ENCODE measurements at regions not wholly inside any gene's neighbourhood (a gene's known extent, or its start where the extent isn't known, plus 50 kb on each side); places are given as distances from the start of the nearest gene placed in this dataset.

- Mint-ChIP-seq H3K27ac (no peak overlapping the region), H3K36me3 (no peaks in the 10 kb centered on the region), H3K4me3 (no peak overlapping the region), H3K9me3 (no peaks in the 10 kb centered on the region), H3K27me3 (peaks cover 5% of the 10 kb centered on the region), H3K4me1 (no peaks in the 10 kb centered on the region)
These were observed 721.2 kb downstream of the ETS1 start for GRCh38 chr11:127866109-127866508.

GRCh38 chr11:127864861-127865260 lies 722.5 kb downstream of the ETS1 start:
- Mint-ChIP-seq H3K27ac (no peak overlapping the region), H3K27me3 (peaks cover 6% of the 10 kb centered on the region), H3K4me3 (no peak overlapping the region), H3K9me3 (no peaks in the 10 kb centered on the region), H3K4me1 (no peaks in the 10 kb centered on the region), H3K36me3 (no peaks in the 10 kb centered on the region)

GRCh38 chr11:127862406-127862805 lies 725.0 kb downstream of the ETS1 start:
- Mint-ChIP-seq H3K9me3 (no peaks in the 10 kb centered on the region), H3K4me1 (no peaks in the 10 kb centered on the region), H3K36me3 (no peaks in the 10 kb centered on the region), H3K27me3 (peaks cover 6% of the 10 kb centered on the region), H3K4me3 (no peak overlapping the region), H3K27ac (no peak overlapping the region)

GRCh38 chr11:127859941-127860354 lies 727.4 kb downstream of the ETS1 start:
- Mint-ChIP-seq H3K9me3 (no peaks in the 10 kb centered on the region), H3K36me3 (no peaks in the 10 kb centered on the region), H3K27me3 (peaks cover 6% of the 10 kb centered on the region), H3K4me1 (no peaks in the 10 kb centered on the region), H3K27ac (no peak overlapping the region), H3K4me3 (no peak overlapping the region)

GRCh38 chr11:127844876-127845275 lies 742.5 kb downstream of the ETS1 start:
- Mint-ChIP-seq H3K36me3 (no peaks in the 10 kb centered on the region), H3K9me3 (no peaks in the 10 kb centered on the region), H3K27ac (no peak overlapping the region), H3K27me3 (peaks cover 13% of the 10 kb centered on the region), H3K4me3 (no peak overlapping the region), H3K4me1 (no peaks in the 10 kb centered on the region)

GRCh38 chr11:127843483-127844396 lies 743.6 kb downstream of the ETS1 start:
- Mint-ChIP-seq H3K4me3 (no peak overlapping the region), H3K36me3 (no peaks in the 10 kb centered on the region), H3K9me3 (no peaks in the 10 kb centered on the region), H3K4me1 (no peaks in the 10 kb centered on the region), H3K27ac (no peak overlapping the region), H3K27me3 (peaks cover 13% of the 10 kb centered on the region)

GRCh38 chr11:127825183-127825582 lies 762.2 kb downstream of the ETS1 start:
- H3K27me3 Mint-ChIP-seq: peaks cover 27% of the 10 kb centered on the region
- no peaks in the 10 kb centered on the region for H3K36me3 Mint-ChIP-seq
- H3K9me3 Mint-ChIP-seq: no peaks in the 10 kb centered on the region
- no peak overlapping the region for H3K4me3 Mint-ChIP-seq
- no peaks in the 10 kb centered on the region for H3K4me1 Mint-ChIP-seq
- no peak overlapping the region for H3K27ac Mint-ChIP-seq

- peaks cover 11% of the 10 kb centered on the region for H3K27me3 Mint-ChIP-seq
- H3K9me3 Mint-ChIP-seq: no peaks in the 10 kb centered on the region
- no peaks in the 10 kb centered on the region for H3K36me3 Mint-ChIP-seq
- H3K4me3 Mint-ChIP-seq: no peak overlapping the region
- no peak overlapping the region for H3K27ac Mint-ChIP-seq
- H3K4me1 Mint-ChIP-seq: no peaks in the 10 kb centered on the region
These were observed 768.7 kb downstream of the ETS1 start for GRCh38 chr11:127818625-127819024.

- H3K36me3 Mint-ChIP-seq: no peaks in the 10 kb centered on the region
- no peak overlapping the region for H3K4me3 Mint-ChIP-seq
- peaks cover 10% of the 10 kb centered on the region for H3K27me3 Mint-ChIP-seq
- H3K27ac Mint-ChIP-seq: no peak overlapping the region
- no peaks in the 10 kb centered on the region for H3K4me1 Mint-ChIP-seq
- no peaks in the 10 kb centered on the region for H3K9me3 Mint-ChIP-seq
These were observed 770.4 kb downstream of the ETS1 start for GRCh38 chr11:127816962-127817361.

GRCh38 chr11:127815331-127815730 lies 772.0 kb downstream of the ETS1 start:
- no peak overlapping the region for H3K27ac Mint-ChIP-seq
- no peaks in the 10 kb centered on the region for H3K4me1 Mint-ChIP-seq
- no peak overlapping the region for H3K4me3 Mint-ChIP-seq
- H3K27me3 Mint-ChIP-seq: peaks cover 13% of the 10 kb centered on the region
- no peaks in the 10 kb centered on the region for H3K36me3 Mint-ChIP-seq
- H3K9me3 Mint-ChIP-seq: no peaks in the 10 kb centered on the region

GRCh38 chr11:127806501-127806900 lies 780.9 kb downstream of the ETS1 start:
- no peaks in the 10 kb centered on the region for H3K4me1 Mint-ChIP-seq
- no peaks in the 10 kb centered on the region for H3K9me3 Mint-ChIP-seq
- H3K27me3 Mint-ChIP-seq: peaks cover 16% of the 10 kb centered on the region
- H3K4me3 Mint-ChIP-seq: no peak overlapping the region
- no peaks in the 10 kb centered on the region for H3K36me3 Mint-ChIP-seq
- no peak overlapping the region for H3K27ac Mint-ChIP-seq

- H3K36me3 Mint-ChIP-seq: no peaks in the 10 kb centered on the region
- no peaks in the 10 kb centered on the region for H3K4me1 Mint-ChIP-seq
- H3K4me3 Mint-ChIP-seq: no peak overlapping the region
- H3K27me3 Mint-ChIP-seq: peaks cover 15% of the 10 kb centered on the region
- H3K27ac Mint-ChIP-seq: no peak overlapping the region
- H3K9me3 Mint-ChIP-seq: no peaks in the 10 kb centered on the region
These were observed 781.6 kb downstream of the ETS1 start for GRCh38 chr11:127805771-127806170.

GRCh38 chr11:127804747-127805400 lies 782.5 kb downstream of the ETS1 start:
- no peaks in the 10 kb centered on the region for H3K4me1 Mint-ChIP-seq
- H3K27me3 Mint-ChIP-seq: peaks cover 10% of the 10 kb centered on the region
- no peaks in the 10 kb centered on the region for H3K36me3 Mint-ChIP-seq
- no peak overlapping the region for H3K27ac Mint-ChIP-seq
- H3K4me3 Mint-ChIP-seq: no peak overlapping the region
- H3K9me3 Mint-ChIP-seq: no peaks in the 10 kb centered on the region

- peaks cover 9% of the 10 kb centered on the region for H3K27me3 Mint-ChIP-seq
- no peaks in the 10 kb centered on the region for H3K9me3 Mint-ChIP-seq
- H3K4me1 Mint-ChIP-seq: no peaks in the 10 kb centered on the region
- no peaks in the 10 kb centered on the region for H3K36me3 Mint-ChIP-seq
- no peak overlapping the region for H3K27ac Mint-ChIP-seq
- no peak overlapping the region for H3K4me3 Mint-ChIP-seq
These were observed 783.6 kb downstream of the ETS1 start for GRCh38 chr11:127803755-127804154.

- Mint-ChIP-seq H3K4me1 (no peaks in the 10 kb centered on the region), H3K27me3 (peaks cover 6% of the 10 kb centered on the region), H3K9me3 (no peaks in the 10 kb centered on the region), H3K4me3 (no peak overlapping the region), H3K27ac (no peak overlapping the region), H3K36me3 (no peaks in the 10 kb centered on the region)
These were observed 786.2 kb downstream of the ETS1 start for GRCh38 chr11:127800989-127801688.

GRCh38 chr11:127795326-127795725 lies 792.0 kb downstream of the ETS1 start:
- no peaks in the 10 kb centered on the region for H3K4me1 Mint-ChIP-seq
- H3K36me3 Mint-ChIP-seq: no peaks in the 10 kb centered on the region
- H3K27me3 Mint-ChIP-seq: no peaks in the 10 kb centered on the region
- no peak overlapping the region for H3K4me3 Mint-ChIP-seq
- no peaks in the 10 kb centered on the region for H3K9me3 Mint-ChIP-seq
- H3K27ac Mint-ChIP-seq: no peak overlapping the region

All from activated naive CD4-positive, alpha-beta T cell treated with anti-CD3 and anti-CD28 coated beads, Interleukin-2, amount 50 U/mL, for 24 hours (primary cell).